AG04450 (cell line): ENCODE measurements at regions not wholly inside any gene's neighbourhood (a gene's known extent, or its start where the extent isn't known, plus 50 kb on each side); places are given as distances from the start of the nearest gene placed in this dataset.
A peak's percentile ranks its signal among the peaks of the same experiment; 100 is the strongest.

ENCODE experiments used
- CTCF ChIA-PET: fragments of 300-600, 350-600 bp; formaldehyde crosslinking; extraction: SDS; loops from one replicate; lab custom pipeline; 2022; ENCODE audit warnings: antibody characterized with exemption, inconsistent platforms; lab: Charles Lee
- POLR2A ChIA-PET: fragments of 350-600 bp; formaldehyde crosslinking; extraction: SDS; loops from one replicate; lab custom pipeline; 2021; ENCODE audit warnings: antibody characterized with exemption, inconsistent platforms; lab: Yijun Ruan, JAX
- DNase-seq: peaks from one replicate; pipeline ENCODE4 v3.0.0-alpha.2; 2011; ENCODE audit warnings: low read depth, low spot score
- H3K27ac ChIP-seq: one replicate; pipeline ENCODE4 v1.5.1; 2012; ENCODE audit warnings: low read depth, low read length, control low read depth
- H3K27me3 ChIP-seq: one replicate; pipeline ENCODE4 v1.6.0; 2012; ENCODE audit warnings: low read length; ENCODE audit not compliant: control insufficient read depth, insufficient read depth
- H3K4me3 ChIP-seq: 2 replicates; pipeline ENCODE4 v1.5.1; 2011; ENCODE audit warnings: mild to moderate bottlenecking, low read depth, low read length, control low read depth
- H3K9me3 ChIP-seq: 2 replicates; pipeline ENCODE4 v1.5.1; 2012; ENCODE audit warnings: low read length; ENCODE audit not compliant: control insufficient read depth, insufficient read depth
- CTCF ChIP-seq: IDR thresholded peaks from 2 replicates; pipeline ENCODE4 v1.5.1; 2011; ENCODE audit warnings: low read depth, low read length, control low read depth, inconsistent platforms

GRCh38 chr15:91471468-91471867 lies 371.4 kb downstream of the SV2B start:
- Histone ChIP-seq H3K27ac (no peak overlapping the region), H3K4me3 (no peak overlapping the region), H3K27me3 (no peaks in the 10 kb centered on the region), H3K9me3 (no peaks in the 10 kb centered on the region)
- ChIA-PET POLR2A (interaction anchor here (0.7 kb wide), 1 partner anchor 331 kb away, joined by 7 read pairs; no protein-coding TSS in a partner anchor), CTCF (no interaction called here)
- DNase-seq, result peak; percentile 81
- no peak for TF ChIP-seq CTCF

GRCh38 chr15:91472316-91472756 lies 372.3 kb downstream of the SV2B start:
- no peaks in the 10 kb centered on the region for H3K9me3 ChIP-seq
- CTCF ChIA-PET, result no interaction called here
- H3K27me3 ChIP-seq, result no peaks in the 10 kb centered on the region
- TF ChIP-seq CTCF, result no peak
- H3K4me3 ChIP-seq, result no peak overlapping the region
- no peak overlapping the region for H3K27ac ChIP-seq
- DNase-seq, result no peak
- POLR2A ChIA-PET, result no interaction called here

DNA sequence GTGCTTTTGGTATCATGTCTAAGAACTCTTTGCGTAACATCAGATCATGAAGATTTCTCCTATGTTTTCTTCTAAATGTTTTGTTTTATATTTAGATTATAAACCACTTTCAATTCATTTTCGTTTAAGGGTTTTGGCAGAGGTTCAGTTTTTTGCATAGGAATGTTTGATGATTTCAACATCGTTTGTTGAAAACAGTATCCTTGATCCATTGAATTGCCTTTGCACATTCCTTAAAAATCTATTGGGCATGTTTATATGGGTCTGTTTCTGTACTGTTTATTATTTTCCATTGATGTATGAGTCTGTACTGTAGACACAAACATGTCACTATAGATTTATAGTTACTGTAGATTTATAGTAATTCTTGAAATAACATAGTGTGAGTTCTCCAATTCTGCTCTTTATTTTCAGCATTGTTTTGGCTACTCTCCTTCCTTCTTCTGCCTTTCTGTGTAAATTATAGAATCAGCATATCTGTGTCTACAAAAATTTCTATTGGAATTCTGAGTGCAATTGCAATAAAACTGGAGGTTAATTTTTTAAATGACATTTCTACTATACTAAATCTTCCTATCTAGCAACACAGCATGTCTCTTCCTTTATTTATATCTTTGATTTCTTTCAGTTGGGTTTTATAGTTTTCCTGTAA lies 374.0 kb downstream of the SV2B start:
- Histone ChIP-seq H3K27ac (no peak overlapping the region), H3K9me3 (no peaks in the 10 kb centered on the region), H3K27me3 (no peaks in the 10 kb centered on the region), H3K4me3 (no peak overlapping the region)
- no peak for TF ChIP-seq CTCF
- peak; percentile 76 for DNase-seq
- ChIA-PET CTCF (no interaction called here), POLR2A (no interaction called here)

GRCh38 chr15:91476861-91477260 lies 376.6 kb upstream of the SLCO3A1 start:
- POLR2A ChIA-PET, result no interaction called here
- TF ChIP-seq CTCF, result no peak
- CTCF ChIA-PET, result no interaction called here

GRCh38 chr15:91478717-91479191 lies 374.8 kb upstream of the SLCO3A1 start:
- POLR2A ChIA-PET, result no interaction called here

More at GRCh38 chr15:91476861-91477260, 376.6 kb upstream of the SLCO3A1 start:
- no peak for DNase-seq
- Histone ChIP-seq H3K27me3 (no peaks in the 10 kb centered on the region), H3K9me3 (no peaks in the 10 kb centered on the region), H3K4me3 (no peak overlapping the region), H3K27ac (no peak overlapping the region)

More at GRCh38 chr15:91478717-91479191, 374.8 kb upstream of the SLCO3A1 start:
- CTCF ChIA-PET, result no interaction called here
- TF ChIP-seq CTCF, result no peak
- Histone ChIP-seq H3K27me3 (no peaks in the 10 kb centered on the region), H3K4me3 (no peak overlapping the region), H3K27ac (no peak overlapping the region), H3K9me3 (no peaks in the 10 kb centered on the region)
- DNase-seq, result no peak
